ENCODE measurements at regions not wholly inside any gene's neighbourhood (a gene's known extent, or its start where the extent isn't known, plus 50 kb on each side); places are given as distances from the start of the nearest gene placed in this dataset.

DNA sequence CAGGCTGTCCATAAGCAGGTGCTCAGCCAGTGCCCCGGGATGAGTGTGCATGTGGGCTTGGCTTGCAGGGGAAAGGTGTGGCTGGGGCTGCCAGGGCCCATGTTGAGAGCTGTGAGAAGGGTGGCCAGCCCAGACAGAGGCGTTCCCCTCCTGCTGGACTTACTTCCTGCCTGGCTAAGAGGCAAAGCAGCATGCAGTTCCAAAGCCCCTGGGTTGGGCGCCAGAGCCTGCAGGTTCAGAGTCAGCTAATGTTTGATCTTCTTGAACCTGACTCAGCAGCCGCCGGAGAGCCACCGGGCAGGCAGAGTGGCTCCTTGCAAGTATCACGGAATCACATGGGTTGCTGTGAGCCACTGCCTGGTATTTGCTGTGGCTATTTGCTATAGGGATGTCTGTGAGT is 168.4 kb upstream of the MAP1B start:
- Histone ChIP-seq H3K4me1 (ENCODE audit: insufficient read depth, low read length) (peaks cover 25% of the 10 kb centered on the region), H3K9ac (ENCODE audit: low read depth, low read length) (no peak overlapping the region), H3K9me3 (ENCODE audit: insufficient read depth, low read depth, low read length) (peaks cover 3% of the 10 kb centered on the region; the same call in 1 of the 2 replicates), H3K27me3 (ENCODE audit: insufficient read depth, low read length) (no peaks in the 10 kb centered on the region), H3K36me3 (ENCODE audit: insufficient read depth, low read depth, low read length) (no peaks in the 10 kb centered on the region), H3K27ac (ENCODE audit: low read length) (no peak overlapping the region), H3K4me3 (ENCODE audit: low read length) (no peak overlapping the region)

DNA sequence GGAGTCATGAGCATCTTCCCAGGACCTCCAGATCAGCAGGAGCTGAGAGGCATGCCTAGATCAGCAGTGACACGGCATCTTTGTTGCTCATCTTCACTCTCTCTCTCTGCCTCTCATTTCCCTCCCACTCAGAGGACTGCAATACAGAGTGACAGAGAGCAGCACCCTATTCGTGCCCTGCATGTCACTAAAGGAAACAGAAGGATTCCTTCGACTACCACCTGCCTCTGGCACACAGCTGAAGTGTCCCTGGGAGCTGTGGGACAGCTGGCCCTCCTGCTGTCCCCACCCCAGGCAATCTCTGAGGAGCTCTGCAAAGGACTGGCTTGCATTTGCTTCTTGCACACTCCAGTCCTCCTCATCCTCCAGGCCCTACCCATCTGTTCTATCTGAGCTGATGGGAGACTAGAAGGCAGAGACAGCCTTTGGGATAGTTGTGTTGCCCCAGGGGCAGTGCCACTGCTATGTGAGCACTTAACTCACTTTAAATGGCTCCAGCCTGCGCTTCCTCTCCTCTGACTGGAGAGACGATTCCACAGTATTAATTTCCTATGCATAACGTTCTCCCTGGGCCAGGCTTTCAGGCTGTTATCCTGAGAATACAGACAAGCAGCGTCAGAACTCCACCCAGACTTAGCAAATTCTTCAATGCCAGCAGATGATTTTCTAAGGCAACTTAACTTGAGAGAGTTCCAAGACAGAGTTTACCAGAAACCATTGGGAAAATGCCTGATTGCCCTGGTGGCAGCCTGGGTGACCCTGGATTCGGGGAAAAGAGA is 167.6 kb upstream of the MAP1B start:
- Histone ChIP-seq H3K4me1 (ENCODE audit: insufficient read depth, low read length) (peaks cover 32% of the 10 kb centered on the region), H3K27me3 (ENCODE audit: insufficient read depth, low read length) (no peaks in the 10 kb centered on the region), H3K27ac (ENCODE audit: low read length) (no peak overlapping the region), H3K9ac (ENCODE audit: low read depth, low read length) (no peak overlapping the region), H3K4me3 (ENCODE audit: low read length) (no peak overlapping the region), H3K9me3 (ENCODE audit: insufficient read depth, low read depth, low read length) (peaks cover 3% of the 10 kb centered on the region; the same call in 1 of the 2 replicates), H3K36me3 (ENCODE audit: insufficient read depth, low read depth, low read length) (no peaks in the 10 kb centered on the region)

DNA sequence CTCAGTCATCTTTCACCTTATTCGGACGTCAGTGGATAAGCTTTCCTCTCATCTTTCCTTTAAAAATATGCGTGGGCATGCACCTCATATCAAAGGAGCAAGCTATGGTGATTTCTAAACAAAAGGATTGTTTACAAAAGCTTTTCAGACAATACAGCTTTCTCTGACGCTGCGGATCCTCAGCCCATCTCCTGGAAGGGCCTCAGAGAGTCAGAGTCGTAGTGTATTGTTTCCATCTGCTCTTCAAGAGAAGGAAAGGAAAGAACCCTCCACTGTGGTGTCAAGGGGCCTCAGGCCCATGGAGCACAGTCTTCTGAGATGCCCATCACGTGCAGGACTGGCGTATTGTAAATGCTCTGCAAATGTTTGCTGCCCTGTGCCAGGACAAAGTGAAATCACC is 163.4 kb upstream of the MAP1B start:
- no peaks in the 10 kb centered on the region for H3K36me3 ChIP-seq (ENCODE audit: insufficient read depth, low read depth, low read length)
- no peak overlapping the region; the same call in none of the 2 replicates for H3K4me3 ChIP-seq (ENCODE audit: low read length)
- no peak overlapping the region for H3K27ac ChIP-seq (ENCODE audit: low read length)

DNA sequence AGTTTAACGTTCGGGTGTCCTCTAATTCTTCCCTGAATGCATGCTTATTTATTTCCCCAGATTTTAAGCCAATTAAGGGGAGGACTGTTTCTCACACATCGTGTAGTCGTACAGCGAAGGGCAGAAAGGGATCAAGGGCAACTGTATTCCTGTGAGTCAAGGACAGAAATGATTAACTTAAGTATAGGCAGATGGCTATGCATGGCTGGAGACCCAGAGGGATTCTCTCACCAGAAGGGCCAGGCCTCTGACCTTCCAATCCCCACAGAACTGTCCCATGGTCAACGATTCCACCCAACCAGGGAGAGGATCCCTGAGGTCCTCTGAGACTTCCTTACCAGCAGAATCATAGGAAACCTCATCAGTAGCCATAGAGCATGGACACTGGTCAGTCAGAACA is 161.8 kb upstream of the MAP1B start:
- H3K4me3 ChIP-seq (ENCODE audit: low read length), result no peak overlapping the region
- peaks cover 16% of the 10 kb centered on the region for H3K4me1 ChIP-seq (ENCODE audit: insufficient read depth, low read length)
- no peak overlapping the region for H3K27ac ChIP-seq (ENCODE audit: low read length)
- H3K9me3 ChIP-seq (ENCODE audit: insufficient read depth, low read depth, low read length), result peaks cover 17% of the 10 kb centered on the region
- H3K27me3 ChIP-seq (ENCODE audit: insufficient read depth, low read length), result no peaks in the 10 kb centered on the region
- no peak overlapping the region for H3K9ac ChIP-seq (ENCODE audit: low read depth, low read length)
- no peaks in the 10 kb centered on the region for H3K36me3 ChIP-seq (ENCODE audit: insufficient read depth, low read depth, low read length)

More for the DNA sequence above, 163.4 kb upstream of the MAP1B start:
- Histone ChIP-seq H3K27me3 (ENCODE audit: insufficient read depth, low read length) (no peaks in the 10 kb centered on the region), H3K9me3 (ENCODE audit: insufficient read depth, low read depth, low read length) (peaks cover 7% of the 10 kb centered on the region), H3K4me1 (ENCODE audit: insufficient read depth, low read length) (peaks cover 22% of the 10 kb centered on the region), H3K9ac (ENCODE audit: low read depth, low read length) (no peak overlapping the region)

DNA sequence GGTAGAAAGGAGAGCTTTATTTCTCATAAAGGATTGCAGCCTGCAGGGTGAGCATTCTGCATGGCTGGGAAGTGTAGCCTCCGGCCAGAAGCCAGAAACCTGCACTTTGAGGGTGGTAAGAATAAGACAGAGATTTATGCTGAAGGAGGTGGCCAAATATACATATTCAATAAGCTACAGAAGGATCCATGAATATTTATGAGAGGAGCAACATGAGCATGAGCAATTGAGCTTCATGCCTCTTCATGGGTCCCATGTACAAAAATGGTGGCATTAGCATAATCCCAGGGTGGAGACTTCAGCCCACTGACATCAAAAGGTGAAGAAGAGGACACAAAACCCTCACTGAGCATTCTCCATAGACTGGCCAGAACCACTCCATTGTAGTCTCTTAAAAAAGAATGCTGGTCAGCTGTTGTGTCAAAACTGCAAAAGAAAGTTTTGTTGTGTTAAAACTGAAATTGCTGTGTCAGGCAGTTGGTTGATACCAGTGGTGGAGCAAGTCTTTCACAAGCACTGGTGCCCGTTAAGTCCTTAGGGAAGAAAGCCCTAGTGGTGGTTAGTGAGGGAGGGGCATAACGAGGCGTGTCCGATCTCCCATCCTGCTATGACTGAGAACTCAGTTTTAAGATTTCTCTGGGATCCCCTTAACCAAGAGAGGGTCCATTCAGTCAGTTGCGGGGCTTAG is 160.8 kb upstream of the MAP1B start:
- H3K27ac ChIP-seq (ENCODE audit: low read length), result no peak overlapping the region
- peaks cover 16% of the 10 kb centered on the region for H3K4me1 ChIP-seq (ENCODE audit: insufficient read depth, low read length)
- peaks cover 17% of the 10 kb centered on the region for H3K9me3 ChIP-seq (ENCODE audit: insufficient read depth, low read depth, low read length)
- H3K9ac ChIP-seq (ENCODE audit: low read depth, low read length), result no peak overlapping the region
- no peak overlapping the region for H3K4me3 ChIP-seq (ENCODE audit: low read length)
- no peaks in the 10 kb centered on the region for H3K27me3 ChIP-seq (ENCODE audit: insufficient read depth, low read length)
- H3K36me3 ChIP-seq (ENCODE audit: insufficient read depth, low read depth, low read length), result no peaks in the 10 kb centered on the region

DNA sequence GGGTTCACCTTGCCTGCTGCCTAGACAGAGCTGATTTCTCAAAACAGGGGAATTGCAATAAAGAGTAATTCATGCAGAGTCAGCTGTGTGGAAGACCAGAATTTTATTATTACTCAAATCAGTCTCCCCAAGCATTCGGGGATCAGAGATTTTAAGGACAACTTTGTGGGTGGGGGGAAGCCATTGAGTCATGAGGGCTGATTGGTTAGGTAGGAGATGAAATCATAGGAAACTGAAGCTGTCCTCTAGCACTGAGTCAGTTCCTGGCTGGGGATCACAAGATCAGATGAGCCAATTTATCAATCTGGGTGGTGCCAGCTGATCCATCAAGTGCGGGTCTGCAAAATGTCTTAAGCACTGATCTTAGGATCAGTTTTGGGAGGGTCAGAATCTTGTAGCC is 159.1 kb upstream of the MAP1B start:
- no peaks in the 10 kb centered on the region for H3K36me3 ChIP-seq (ENCODE audit: insufficient read depth, low read depth, low read length)
- H3K27ac ChIP-seq (ENCODE audit: low read length), result no peak overlapping the region
- no peaks in the 10 kb centered on the region for H3K27me3 ChIP-seq (ENCODE audit: insufficient read depth, low read length)
- H3K4me1 ChIP-seq (ENCODE audit: insufficient read depth, low read length), result peaks cover 14% of the 10 kb centered on the region
- peaks cover 14% of the 10 kb centered on the region for H3K9me3 ChIP-seq (ENCODE audit: insufficient read depth, low read depth, low read length)
- no peak overlapping the region for H3K9ac ChIP-seq (ENCODE audit: low read depth, low read length)
- H3K4me3 ChIP-seq (ENCODE audit: low read length), result no peak overlapping the region

DNA sequence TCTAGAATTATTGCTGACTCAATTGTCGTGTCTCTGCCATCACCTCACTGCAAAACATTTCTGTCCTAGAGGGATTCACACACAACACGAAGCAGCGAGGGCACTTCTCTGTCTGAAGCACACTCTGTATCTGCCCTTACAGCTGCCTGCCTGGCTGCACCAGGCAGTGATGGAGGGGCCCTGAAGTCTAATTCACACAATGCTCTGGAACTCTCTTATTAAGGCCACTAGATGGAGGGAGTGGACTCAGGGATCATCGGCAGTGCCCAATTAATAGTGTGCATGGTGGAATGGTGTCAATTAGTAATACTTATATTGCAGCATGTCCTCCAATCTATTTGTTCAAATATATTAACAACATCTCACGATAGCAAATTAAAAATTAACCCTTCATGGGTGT is 157.5 kb upstream of the MAP1B start:
- Histone ChIP-seq H3K4me1 (ENCODE audit: insufficient read depth, low read length) (peaks cover 6% of the 10 kb centered on the region; the same call in 1 of the 2 replicates), H3K9me3 (ENCODE audit: insufficient read depth, low read depth, low read length) (peaks cover 14% of the 10 kb centered on the region), H3K4me3 (ENCODE audit: low read length) (no peak overlapping the region), H3K27me3 (ENCODE audit: insufficient read depth, low read length) (no peaks in the 10 kb centered on the region), H3K36me3 (ENCODE audit: insufficient read depth, low read depth, low read length) (no peaks in the 10 kb centered on the region), H3K9ac (ENCODE audit: low read depth, low read length) (no peak overlapping the region), H3K27ac (ENCODE audit: low read length) (no peak overlapping the region)

DNA sequence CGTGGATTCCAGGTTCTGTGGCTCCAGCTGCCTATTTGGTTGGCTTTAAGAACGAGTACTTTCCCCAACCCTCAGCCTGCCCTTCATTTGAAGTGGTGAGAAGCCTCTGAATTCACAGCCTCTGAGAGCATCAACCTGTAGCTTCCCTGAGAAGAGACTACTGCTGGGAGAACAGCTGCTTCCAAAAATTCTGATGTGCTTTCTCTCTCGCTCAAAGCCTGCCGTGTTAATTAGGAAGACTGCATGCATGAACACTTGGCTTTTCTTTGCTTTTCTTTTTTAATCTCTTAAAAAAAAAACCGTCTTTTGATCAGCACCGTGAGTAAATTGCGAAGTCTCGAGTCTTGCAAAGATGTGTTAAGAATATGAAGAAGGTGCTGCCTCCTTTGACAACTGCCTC is 153.4 kb upstream of the MAP1B start:
- Histone ChIP-seq H3K36me3 (ENCODE audit: insufficient read depth, low read depth, low read length) (no peaks in the 10 kb centered on the region), H3K4me1 (ENCODE audit: insufficient read depth, low read length) (peaks cover 12% of the 10 kb centered on the region), H3K27ac (ENCODE audit: low read length) (no peak overlapping the region), H3K27me3 (ENCODE audit: insufficient read depth, low read length) (no peaks in the 10 kb centered on the region), H3K9ac (ENCODE audit: low read depth, low read length) (no peak overlapping the region), H3K9me3 (ENCODE audit: insufficient read depth, low read depth, low read length) (peaks cover 11% of the 10 kb centered on the region), H3K4me3 (ENCODE audit: low read length) (no peak overlapping the region)

DNA sequence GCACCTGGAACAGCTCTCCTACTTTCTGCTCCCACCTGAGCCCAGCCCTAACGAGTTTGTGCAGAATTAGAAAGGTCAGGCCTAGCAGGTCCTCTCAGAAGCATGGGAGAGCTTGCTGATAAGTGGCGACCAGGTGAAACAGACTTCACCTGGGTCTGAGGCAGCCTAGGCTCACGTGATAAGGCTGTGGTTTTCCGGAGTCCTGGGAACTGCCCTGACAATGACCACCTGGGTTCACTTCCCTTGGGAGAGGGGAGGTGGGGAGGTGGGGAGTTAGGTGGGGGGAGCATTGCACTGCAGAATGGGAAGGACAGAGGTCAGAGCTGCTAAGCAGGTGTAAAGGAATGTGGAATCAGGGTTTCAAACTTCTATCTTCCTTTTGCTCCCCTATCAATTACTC is 152.9 kb upstream of the MAP1B start:
- H3K9me3 ChIP-seq (ENCODE audit: insufficient read depth, low read depth, low read length), result peaks cover 6% of the 10 kb centered on the region
- peaks cover 12% of the 10 kb centered on the region for H3K4me1 ChIP-seq (ENCODE audit: insufficient read depth, low read length)
- no peaks in the 10 kb centered on the region for H3K27me3 ChIP-seq (ENCODE audit: insufficient read depth, low read length)
- no peaks in the 10 kb centered on the region for H3K36me3 ChIP-seq (ENCODE audit: insufficient read depth, low read depth, low read length)
- H3K4me3 ChIP-seq (ENCODE audit: low read length), result no peak overlapping the region
- no peak overlapping the region for H3K9ac ChIP-seq (ENCODE audit: low read depth, low read length)
- no peak overlapping the region for H3K27ac ChIP-seq (ENCODE audit: low read length)

DNA sequence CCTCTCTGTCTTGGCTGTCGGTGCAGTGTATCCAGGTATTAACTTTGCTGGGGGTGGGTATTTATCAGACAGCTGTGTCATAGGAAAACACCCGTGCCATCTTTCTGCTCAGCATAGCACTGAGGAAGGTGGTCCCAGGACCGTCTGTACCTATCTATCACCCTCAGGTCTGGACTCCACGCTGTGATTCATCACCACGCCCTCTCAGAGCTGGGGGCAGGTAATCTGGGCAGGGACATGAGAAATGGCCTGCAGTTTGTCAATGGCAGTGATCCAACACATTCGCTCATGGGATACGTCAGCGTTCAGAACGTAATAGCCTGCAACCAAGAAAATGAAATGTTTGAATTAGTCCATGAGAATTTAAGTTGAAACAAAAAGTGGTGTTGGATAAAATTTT is 151.6 kb upstream of the MAP1B start:
- Histone ChIP-seq H3K9ac (ENCODE audit: low read depth, low read length) (no peak overlapping the region), H3K4me3 (ENCODE audit: low read length) (no peak overlapping the region), H3K4me1 (ENCODE audit: insufficient read depth, low read length) (peaks cover 12% of the 10 kb centered on the region), H3K9me3 (ENCODE audit: insufficient read depth, low read depth, low read length) (no peaks in the 10 kb centered on the region), H3K27me3 (ENCODE audit: insufficient read depth, low read length) (no peaks in the 10 kb centered on the region), H3K36me3 (ENCODE audit: insufficient read depth, low read depth, low read length) (no peaks in the 10 kb centered on the region), H3K27ac (ENCODE audit: low read length) (no peak overlapping the region)

DNA sequence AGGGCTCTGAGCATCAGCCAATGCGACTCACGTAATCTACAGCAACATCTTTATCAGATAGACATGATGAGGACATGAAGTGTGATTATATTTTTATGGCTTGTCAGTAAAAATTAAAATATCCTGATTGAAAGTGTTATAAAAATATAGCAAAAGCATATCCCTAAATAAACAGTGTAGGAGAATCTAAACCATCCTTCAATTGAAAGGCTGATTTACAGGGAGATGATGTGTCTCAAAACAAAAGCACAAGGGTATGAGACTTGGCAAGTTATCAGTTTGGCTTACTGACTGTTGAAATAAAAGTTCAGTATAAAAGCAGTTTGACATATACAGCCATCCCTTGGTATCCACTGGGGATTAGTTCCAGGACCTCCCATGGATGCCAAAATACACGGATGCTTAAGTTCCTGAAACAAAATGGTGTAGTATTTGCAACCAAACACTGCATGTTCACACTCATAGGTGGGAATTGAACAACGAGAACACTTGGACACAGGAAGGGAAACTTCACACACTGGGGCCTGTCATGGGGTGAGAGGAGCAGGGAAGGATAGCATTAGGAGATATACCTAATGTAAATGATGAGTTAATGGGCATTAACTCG is 149.9 kb upstream of the MAP1B start:
- Histone ChIP-seq H3K27ac (ENCODE audit: low read length) (no peak overlapping the region), H3K27me3 (ENCODE audit: insufficient read depth, low read length) (no peaks in the 10 kb centered on the region), H3K36me3 (ENCODE audit: insufficient read depth, low read depth, low read length) (no peaks in the 10 kb centered on the region), H3K9me3 (ENCODE audit: insufficient read depth, low read depth, low read length) (no peaks in the 10 kb centered on the region), H3K4me1 (ENCODE audit: insufficient read depth, low read length) (peaks cover 12% of the 10 kb centered on the region), H3K4me3 (ENCODE audit: low read length) (no peak overlapping the region), H3K9ac (ENCODE audit: low read depth, low read length) (no peak overlapping the region)

DNA sequence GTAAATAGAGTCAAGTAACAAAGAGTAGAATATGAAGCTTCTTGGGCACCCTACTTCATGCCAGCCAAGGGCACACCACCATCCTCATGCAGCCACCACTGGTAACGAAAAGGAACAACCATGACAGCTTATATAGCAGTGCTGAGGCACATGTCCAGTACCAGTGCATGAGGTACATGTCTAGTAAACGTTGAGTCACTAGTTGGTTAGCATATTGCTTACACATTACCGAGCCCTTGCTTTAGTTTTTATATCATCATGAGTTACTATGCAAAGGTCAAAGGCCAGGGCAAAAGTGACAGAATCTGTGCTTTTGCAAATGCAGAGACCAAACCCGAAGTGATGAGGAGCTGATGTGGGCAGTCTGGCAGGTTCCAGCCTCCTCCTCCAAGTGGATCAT is 147.1 kb upstream of the MAP1B start:
- no peak overlapping the region for H3K4me3 ChIP-seq (ENCODE audit: low read length)
- no peaks in the 10 kb centered on the region for H3K27me3 ChIP-seq (ENCODE audit: insufficient read depth, low read length)

More for the DNA sequence above, 147.1 kb upstream of the MAP1B start:
- Histone ChIP-seq H3K9ac (ENCODE audit: low read depth, low read length) (no peak overlapping the region), H3K27ac (ENCODE audit: low read length) (no peak overlapping the region), H3K4me1 (ENCODE audit: insufficient read depth, low read length) (peaks cover 11% of the 10 kb centered on the region), H3K36me3 (ENCODE audit: insufficient read depth, low read depth, low read length) (no peaks in the 10 kb centered on the region), H3K9me3 (ENCODE audit: insufficient read depth, low read depth, low read length) (no peaks in the 10 kb centered on the region)

Data from iPS-20b (cell line).